ENCODE measurements at regions not wholly inside any gene's neighbourhood (a gene's known extent, or its start where the extent isn't known, plus 50 kb on each side); places are given as distances from the start of the nearest gene placed in this dataset.

- Histone ChIP-seq H3K9me3 (no peaks in the 10 kb centered on the region), H3K4me1 (no peaks in the 10 kb centered on the region), H3K36me3 (no peaks in the 10 kb centered on the region), H3K27me3 (no peaks in the 10 kb centered on the region), H3K4me3 (no peak overlapping the region), H3K27ac (no peak overlapping the region)
- TF ChIP-seq CTCF (IDR thresholded peaks at IDR 0.05): no peak
- intact Hi-C loops (cut with DNase I): no loop called here
- no peak for DNase-seq (ENCODE audit: low spot score in 2 of 2)
Observed at GRCh38 chr10:33952692-33953360, 618.4 kb upstream of the NRP1 start.

GRCh38 chr10:33950206-33950605 lies 615.7 kb upstream of the NRP1 start:
- no peak for DNase-seq (ENCODE audit: low spot score in 2 of 2)
- Histone ChIP-seq H3K4me3 (no peak overlapping the region), H3K9me3 (no peaks in the 10 kb centered on the region), H3K27ac (no peak overlapping the region), H3K36me3 (no peaks in the 10 kb centered on the region), H3K27me3 (no peaks in the 10 kb centered on the region), H3K4me1 (no peaks in the 10 kb centered on the region)
- TF ChIP-seq CTCF (IDR thresholded peaks at IDR 0.05): no peak
- intact Hi-C loops (cut with DNase I): no loop called here

GRCh38 chr10:33947544-33947943 lies 613.1 kb upstream of the NRP1 start:
- no peak for TF ChIP-seq CTCF (IDR thresholded peaks at IDR 0.05)
- Histone ChIP-seq H3K36me3 (no peaks in the 10 kb centered on the region), H3K27ac (no peak overlapping the region), H3K4me3 (no peak overlapping the region), H3K27me3 (no peaks in the 10 kb centered on the region), H3K4me1 (no peaks in the 10 kb centered on the region), H3K9me3 (no peaks in the 10 kb centered on the region)
- intact Hi-C loops (cut with DNase I): no loop called here
- DNase-seq (ENCODE audit: low spot score in 2 of 2): no peak

- no peak for TF ChIP-seq CTCF (IDR thresholded peaks at IDR 0.05)
- Histone ChIP-seq H3K27me3 (no peaks in the 10 kb centered on the region), H3K4me3 (no peak overlapping the region), H3K9me3 (no peaks in the 10 kb centered on the region), H3K4me1 (no peaks in the 10 kb centered on the region), H3K27ac (no peak overlapping the region), H3K36me3 (no peaks in the 10 kb centered on the region)
- no peak for DNase-seq (ENCODE audit: low spot score in 2 of 2)
- intact Hi-C loops (cut with DNase I): no loop called here
Observed at GRCh38 chr10:33945051-33945450, 610.6 kb upstream of the NRP1 start.

GRCh38 chr10:33942508-33942907 lies 608.0 kb upstream of the NRP1 start:
- Histone ChIP-seq H3K4me1 (no peaks in the 10 kb centered on the region), H3K27ac (no peak overlapping the region), H3K4me3 (no peak overlapping the region), H3K27me3 (no peaks in the 10 kb centered on the region), H3K9me3 (no peaks in the 10 kb centered on the region), H3K36me3 (no peaks in the 10 kb centered on the region)
- DNase-seq (ENCODE audit: low spot score in 2 of 2): no peak
- intact Hi-C loops (cut with DNase I): no loop called here
- no peak for TF ChIP-seq CTCF (IDR thresholded peaks at IDR 0.05)

- intact Hi-C loops (cut with DNase I): no loop called here
- no peak for DNase-seq (ENCODE audit: low spot score in 2 of 2)
- Histone ChIP-seq H3K36me3 (no peaks in the 10 kb centered on the region), H3K27ac (no peak overlapping the region), H3K27me3 (no peaks in the 10 kb centered on the region), H3K4me1 (no peaks in the 10 kb centered on the region), H3K4me3 (no peak overlapping the region), H3K9me3 (no peaks in the 10 kb centered on the region)
- TF ChIP-seq CTCF (IDR thresholded peaks at IDR 0.05): no peak
Observed at GRCh38 chr10:33939892-33940291, 605.4 kb upstream of the NRP1 start.

Data from ascending aorta (tissue), 2 donors.